GM18519 (cell line): ENCODE measurements at regions not wholly inside any gene's neighbourhood (a gene's known extent, or its start where the extent isn't known, plus 50 kb on each side); places are given as distances from the start of the nearest gene placed in this dataset.

Experiments
- ATAC-seq: cut with Tn5 transposase; IDR thresholded peaks from one replicate; pipeline ENCODE4 v1.9.1; 2021; ENCODE audit warnings: mild to moderate bottlenecking, moderate library complexity; ENCODE audit not compliant: unreplicated experiment, low FRiP score

- ATAC-seq, result no peak
Observed at GRCh38 chr4:62415256-62415655, 1215.1 kb downstream of the ADGRL3 start.

GRCh38 chr4:62414563-62414962 lies 1214.4 kb downstream of the ADGRL3 start:
- no peak for ATAC-seq

- no peak for ATAC-seq
Observed at GRCh38 chr4:62410371-62411003, 1210.4 kb downstream of the ADGRL3 start.

GRCh38 chr4:62408454-62408853 lies 1208.3 kb downstream of the ADGRL3 start:
- ATAC-seq, result no peak

- no peak for ATAC-seq
Observed at GRCh38 chr4:62407534-62407933, 1207.4 kb downstream of the ADGRL3 start.

GRCh38 chr4:62402088-62402806 lies 1202.1 kb downstream of the ADGRL3 start:
- no peak for ATAC-seq

- peak; percentile 69 for ATAC-seq
Observed at GRCh38 chr4:62399242-62399641, 1199.1 kb downstream of the ADGRL3 start.

GRCh38 chr4:62398318-62398717 lies 1198.2 kb downstream of the ADGRL3 start:
- no peak for ATAC-seq

GRCh38 chr4:62394766-62395165 lies 1194.6 kb downstream of the ADGRL3 start:
- ATAC-seq, result no peak

- no peak for ATAC-seq
Observed at GRCh38 chr4:62387808-62388207, 1187.7 kb downstream of the ADGRL3 start.

GRCh38 chr4:62377700-62378099 lies 1177.6 kb downstream of the ADGRL3 start:
- ATAC-seq, result no peak

GRCh38 chr4:62377245-62377644 lies 1177.1 kb downstream of the ADGRL3 start:
- no peak for ATAC-seq

- no peak for ATAC-seq
Observed at GRCh38 chr4:62366939-62367338, 1166.8 kb downstream of the ADGRL3 start.

GRCh38 chr4:62360156-62360545 lies 1160.0 kb downstream of the ADGRL3 start:
- no peak for ATAC-seq

- ATAC-seq, result no peak
Observed at GRCh38 chr4:62359441-62360155, 1159.5 kb downstream of the ADGRL3 start.

- no peak for ATAC-seq
Observed at GRCh38 chr4:62344915-62345314, 1144.8 kb downstream of the ADGRL3 start.

GRCh38 chr4:62344474-62344873 lies 1144.3 kb downstream of the ADGRL3 start:
- no peak for ATAC-seq

GRCh38 chr4:62342346-62342745 lies 1142.2 kb downstream of the ADGRL3 start:
- ATAC-seq, result no peak

GRCh38 chr4:62328526-62328925 lies 1128.4 kb downstream of the ADGRL3 start:
- no peak for ATAC-seq

- ATAC-seq, result no peak
Observed at GRCh38 chr4:62327612-62328297, 1127.6 kb downstream of the ADGRL3 start.

- no peak for ATAC-seq
Observed at GRCh38 chr4:62324215-62324614, 1124.1 kb downstream of the ADGRL3 start.
